HG03095 (cell line): ENCODE measurements at regions not wholly inside any gene's neighbourhood (a gene's known extent, or its start where the extent isn't known, plus 50 kb on each side); places are given as distances from the start of the nearest gene placed in this dataset.
"Not testable (repeated sequence)": the region's sequence is repeated elsewhere in the genome, so short reads cannot be mapped to it uniquely, and the experiment has no call there.

Experiments used
- ATAC-seq: cut with Tn5 transposase; IDR thresholded peaks from one replicate; pipeline ENCODE4 v1.9.1; 2021; ENCODE audit warnings: moderate library complexity; ENCODE audit not compliant: unreplicated experiment

GRCh38 chr14:37974421-37974820 is 233.3 kb upstream of the SSTR1 start:
- no peak for ATAC-seq

DNA sequence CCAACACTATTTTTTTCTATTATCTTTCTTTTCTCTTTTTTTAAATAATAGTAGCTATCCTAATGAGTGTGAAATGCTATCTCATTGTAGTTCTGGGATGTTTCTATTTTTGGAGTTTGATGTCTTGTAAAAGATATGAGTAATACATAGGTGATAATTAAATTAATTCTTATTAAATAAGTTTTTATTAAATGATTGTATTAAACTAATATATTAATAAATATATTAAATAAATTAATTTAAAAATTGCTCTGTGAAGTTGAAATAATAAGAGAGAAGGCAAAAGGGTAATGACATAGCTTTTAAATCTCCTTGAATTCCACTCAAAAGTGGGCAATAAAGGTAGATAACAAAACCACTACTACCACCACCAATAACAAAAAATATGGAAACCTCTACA is 230.2 kb upstream of the SSTR1 start:
- ATAC-seq: no peak

GRCh38 chr14:37985826-37986470 is 221.8 kb upstream of the SSTR1 start:
- ATAC-seq: no peak

- ATAC-seq: no peak
Measured at GRCh38 chr14:37988472-37988871, 219.2 kb upstream of the SSTR1 start.

- no peak for ATAC-seq
Measured at GRCh38 chr14:37991027-37991426, 216.7 kb upstream of the SSTR1 start.

DNA sequence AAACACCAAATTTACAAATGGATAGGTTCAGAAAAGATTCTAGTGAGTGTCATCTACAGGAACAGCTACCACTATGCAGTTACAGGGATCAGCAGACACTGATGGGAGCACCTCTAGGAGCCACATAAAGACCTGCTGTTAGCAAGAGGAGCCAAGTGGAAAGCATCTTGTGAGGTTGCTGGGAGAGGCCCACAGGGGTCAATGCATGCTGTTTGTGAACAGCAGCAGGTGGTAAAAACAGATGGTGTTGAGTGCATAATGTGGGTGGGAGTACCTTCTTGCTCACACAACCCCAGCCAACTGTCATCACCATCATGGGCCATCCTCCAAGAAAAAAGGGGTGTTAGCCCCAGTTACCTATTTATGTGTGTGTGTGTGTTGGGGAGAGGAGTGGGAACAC is 215.2 kb upstream of the SSTR1 start:
- no peak for ATAC-seq

DNA sequence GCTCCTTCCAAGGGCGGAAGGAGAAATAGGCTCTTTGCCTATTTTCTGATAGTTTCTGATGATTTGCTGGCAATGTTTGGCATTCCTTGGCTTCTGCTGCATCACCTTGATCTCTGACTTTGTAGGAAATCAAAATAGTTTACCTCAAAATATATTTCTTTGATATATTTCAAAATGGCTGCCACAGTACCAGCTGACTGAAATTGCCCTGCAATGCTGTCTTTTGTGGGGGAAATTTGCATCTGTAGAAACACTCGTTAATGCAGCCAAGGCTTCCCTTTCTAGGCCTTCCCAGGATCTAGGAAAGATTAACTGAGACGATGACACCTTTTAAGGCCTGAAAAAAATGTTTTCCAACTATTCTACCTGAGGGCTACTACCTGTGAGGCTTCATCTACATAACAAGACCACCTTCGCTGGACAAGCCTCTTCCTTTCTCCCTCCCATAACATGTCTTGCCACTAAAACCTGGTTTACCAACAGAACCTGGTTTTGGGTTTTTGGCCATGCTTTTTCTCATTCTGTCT is 212.8 kb upstream of the SSTR1 start:
- ATAC-seq: no peak

- ATAC-seq: no peak
Measured at GRCh38 chr14:37997017-37997416, 210.7 kb upstream of the SSTR1 start.

DNA sequence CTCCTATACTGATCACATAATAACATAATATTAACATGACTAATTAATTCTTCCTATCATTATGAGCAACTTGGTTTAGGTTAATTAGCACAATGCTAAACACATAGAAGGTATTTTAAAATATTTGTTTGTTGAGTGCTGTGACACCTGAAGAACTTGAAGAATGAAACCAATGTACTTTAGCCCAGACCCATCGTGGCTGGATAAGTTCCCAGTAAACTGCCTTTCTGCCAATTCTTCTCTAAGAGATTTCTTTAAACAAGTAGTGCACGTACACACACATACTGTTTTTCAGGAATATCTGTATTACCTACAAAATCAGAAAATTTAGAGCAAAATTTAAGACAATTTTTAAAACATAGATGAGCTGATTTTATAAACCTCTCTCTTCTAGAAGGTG is 207.4 kb upstream of the SSTR1 start:
- no peak for ATAC-seq

DNA sequence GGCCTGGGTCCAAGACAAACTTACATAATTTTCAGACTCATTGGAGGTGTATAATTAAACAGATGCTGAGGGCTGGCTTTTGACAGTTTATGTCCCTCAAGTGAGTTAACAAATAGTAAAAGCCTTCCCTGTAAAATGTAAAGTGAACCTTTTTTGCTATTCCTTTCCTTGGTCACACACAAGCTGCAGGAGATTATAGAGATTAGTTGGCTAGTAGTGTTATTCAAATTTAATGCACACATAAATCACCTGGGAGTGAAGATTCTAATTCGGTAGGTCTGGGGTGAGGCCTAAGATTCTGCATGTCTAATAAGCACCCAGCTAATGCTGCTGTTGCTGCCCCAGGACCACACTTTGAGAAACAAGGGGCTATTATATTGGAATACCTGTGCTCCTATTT is 206.2 kb upstream of the SSTR1 start:
- ATAC-seq: no peak

DNA sequence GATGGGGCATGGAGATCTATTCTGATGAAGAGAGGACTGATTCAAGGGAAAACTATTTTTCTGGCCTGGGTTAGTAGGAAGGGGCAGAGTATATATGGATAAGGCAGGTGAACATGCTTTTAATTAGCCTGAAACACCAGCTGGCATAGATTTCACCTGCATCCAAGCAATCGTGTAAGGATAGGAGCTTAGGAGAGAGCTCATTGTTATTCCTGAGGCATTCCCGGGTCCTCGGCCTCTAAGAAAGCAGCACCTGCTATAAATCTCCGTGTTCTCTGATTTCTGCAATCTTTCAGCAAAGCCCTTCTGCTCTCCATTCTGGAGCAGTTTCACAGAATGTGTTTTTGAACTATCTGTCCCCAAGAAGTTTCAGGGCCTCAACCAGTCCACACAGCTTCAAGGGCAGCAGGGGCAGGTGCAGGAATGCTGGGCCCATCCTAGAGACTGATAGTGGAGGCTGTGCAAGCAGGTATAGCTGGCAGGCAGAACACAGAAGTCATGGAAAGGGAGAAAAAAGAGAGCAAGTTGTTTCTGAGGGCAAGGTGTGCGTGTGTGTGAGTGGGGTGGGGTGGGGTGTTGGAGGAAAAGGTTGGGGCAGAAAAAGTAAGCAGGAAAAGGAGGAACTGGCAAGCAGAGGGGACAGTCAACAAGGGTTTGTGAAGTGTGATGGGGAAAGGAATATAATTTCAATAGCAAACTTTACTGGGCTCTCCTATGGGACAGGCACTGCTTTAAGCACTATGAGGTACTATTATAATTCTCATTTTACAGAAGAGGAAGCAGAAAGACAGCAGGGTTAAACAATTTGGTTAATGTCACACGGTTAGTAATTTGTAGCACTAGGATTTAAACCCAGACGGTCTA is 203.7 kb upstream of the SSTR1 start:
- ATAC-seq: no peak

DNA sequence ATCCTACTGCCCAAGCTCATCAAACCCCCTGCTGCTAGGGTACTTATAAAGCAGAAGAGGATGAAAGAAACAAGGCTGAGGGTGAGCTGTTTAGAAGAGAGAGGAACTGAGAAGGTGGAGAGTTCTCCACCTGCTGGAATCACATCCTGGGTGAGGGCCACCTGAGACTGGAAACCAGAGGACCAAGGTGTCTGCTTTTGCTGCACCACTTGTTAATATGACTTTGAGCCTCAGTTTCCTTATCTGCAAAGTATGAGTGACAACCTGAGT is 203.2 kb upstream of the SSTR1 start:
- no peak for ATAC-seq

DNA sequence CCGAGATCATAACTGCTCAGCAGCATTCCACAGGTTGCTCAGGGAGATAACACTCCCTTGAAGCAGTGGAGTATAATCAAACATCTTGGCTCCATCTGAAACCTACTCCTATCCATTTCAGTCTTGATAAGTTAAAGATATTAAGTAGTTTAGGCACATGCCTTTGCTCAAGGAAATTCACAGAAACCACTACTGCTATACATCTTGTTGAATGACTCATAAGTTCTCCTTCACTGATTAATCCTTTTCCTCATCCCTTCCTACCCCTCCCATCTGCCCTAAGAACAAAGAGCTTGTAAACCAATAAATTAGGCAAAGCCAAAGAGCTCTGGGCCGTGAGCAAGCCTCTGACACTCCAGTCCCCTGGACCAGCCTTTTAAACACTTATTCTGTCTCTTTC is 196.5 kb upstream of the SSTR1 start:
- ATAC-seq: not testable (repeated sequence)

DNA sequence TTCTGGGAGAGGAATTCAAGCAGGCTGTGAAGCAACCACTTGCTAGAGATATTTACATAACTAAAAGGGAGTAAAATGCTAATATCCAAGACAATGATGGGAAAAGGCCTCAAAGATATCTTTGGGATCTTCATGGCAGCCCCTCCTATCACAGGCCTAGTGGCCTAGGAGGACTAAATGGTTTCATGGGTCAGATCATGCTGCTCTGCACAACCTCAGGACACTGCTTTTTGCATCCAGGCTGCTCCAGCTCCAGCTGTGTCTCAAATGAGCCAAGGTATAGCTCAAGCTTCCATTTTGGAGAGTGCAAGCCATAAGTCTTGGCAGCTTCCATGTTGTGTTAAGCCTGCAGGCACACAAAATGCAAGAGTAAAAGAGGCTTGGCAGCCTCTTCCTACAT is 195.6 kb upstream of the SSTR1 start:
- no peak for ATAC-seq

DNA sequence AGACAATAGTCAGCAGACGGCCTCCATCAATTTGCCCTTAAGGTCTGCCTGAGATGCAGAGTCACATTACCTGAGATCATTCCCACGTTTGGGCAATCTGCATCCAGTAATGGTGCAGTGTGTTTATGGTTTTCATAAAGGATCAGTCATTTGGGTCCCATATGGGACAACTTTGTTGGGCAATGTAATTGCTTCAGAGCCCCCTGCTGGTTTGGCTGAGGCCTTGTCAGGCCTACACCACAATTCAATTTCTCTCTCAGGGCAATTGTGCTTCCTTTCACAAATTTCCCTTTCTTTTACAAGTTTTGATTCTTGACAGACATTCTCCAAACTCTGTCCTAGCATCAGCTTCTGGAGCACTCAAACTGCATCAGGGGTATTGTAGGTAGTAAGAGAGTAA is 191.2 kb upstream of the SSTR1 start:
- ATAC-seq: no peak

- ATAC-seq: no peak
Measured at GRCh38 chr14:38021861-38022260, 185.8 kb upstream of the SSTR1 start.

- no peak for ATAC-seq
Measured at GRCh38 chr14:38022775-38023174, 184.9 kb upstream of the SSTR1 start.

- ATAC-seq: no peak
Measured at GRCh38 chr14:38038171-38038570, 169.5 kb upstream of the SSTR1 start.

GRCh38 chr14:38038986-38039385 is 168.7 kb upstream of the SSTR1 start:
- ATAC-seq: no peak

DNA sequence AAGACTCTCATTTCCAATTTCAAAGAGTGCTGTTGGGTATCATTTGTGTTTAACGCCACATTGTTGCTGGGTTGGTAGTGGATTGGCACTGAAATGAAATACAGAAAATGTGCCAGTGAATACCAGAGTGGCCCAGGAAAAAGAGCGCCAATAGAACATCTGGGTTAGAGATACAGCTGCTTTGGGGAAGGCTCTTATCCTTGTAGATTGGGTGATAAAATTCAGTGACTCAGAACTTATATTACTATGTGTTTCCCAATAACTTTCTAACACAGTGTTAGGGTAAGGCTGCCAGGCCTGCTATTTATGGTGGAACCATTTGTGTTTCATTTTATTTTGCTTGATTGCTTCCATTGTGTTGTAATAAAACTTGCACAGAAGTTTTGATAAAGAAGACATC is 168.2 kb upstream of the SSTR1 start:
- no peak for ATAC-seq

DNA sequence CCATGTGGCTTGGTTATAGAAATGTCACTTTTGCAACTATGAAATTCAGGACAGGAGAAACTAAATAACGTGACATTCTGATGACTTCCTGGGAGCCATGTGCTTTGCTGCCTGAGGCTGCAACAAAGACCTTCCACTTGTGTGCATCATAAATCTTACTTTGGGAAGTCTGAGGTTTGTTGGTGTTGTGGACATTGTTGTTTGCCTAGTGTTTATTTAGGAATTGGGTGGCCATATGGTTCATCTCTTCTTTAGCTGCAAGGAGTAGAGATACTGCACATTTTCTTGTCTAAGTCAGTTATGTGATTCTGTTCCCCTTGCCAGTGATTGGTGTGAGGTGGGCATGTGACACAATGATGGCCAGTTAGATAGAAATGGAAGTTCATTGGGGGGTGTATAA is 167.3 kb upstream of the SSTR1 start:
- no peak for ATAC-seq

DNA sequence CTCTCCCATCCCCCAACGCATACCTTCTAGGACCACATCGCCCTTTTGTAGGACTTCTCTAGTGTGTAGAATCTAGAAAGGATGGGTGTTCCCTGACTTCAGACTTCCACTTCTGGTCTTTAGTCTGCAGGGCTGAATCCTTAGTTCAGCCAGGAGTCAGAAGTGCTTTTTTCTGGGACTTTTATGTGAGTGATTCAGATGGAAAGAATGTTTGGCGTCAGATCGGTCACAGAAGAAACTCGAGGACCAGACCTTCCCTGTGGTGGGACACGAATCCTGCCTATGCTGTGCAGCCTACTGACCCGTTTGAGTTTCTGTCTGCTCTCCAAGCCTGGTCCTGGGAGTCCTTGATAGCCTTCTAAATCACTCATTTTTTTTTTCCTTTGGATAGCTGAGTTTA is 165.4 kb upstream of the SSTR1 start:
- no peak for ATAC-seq

DNA sequence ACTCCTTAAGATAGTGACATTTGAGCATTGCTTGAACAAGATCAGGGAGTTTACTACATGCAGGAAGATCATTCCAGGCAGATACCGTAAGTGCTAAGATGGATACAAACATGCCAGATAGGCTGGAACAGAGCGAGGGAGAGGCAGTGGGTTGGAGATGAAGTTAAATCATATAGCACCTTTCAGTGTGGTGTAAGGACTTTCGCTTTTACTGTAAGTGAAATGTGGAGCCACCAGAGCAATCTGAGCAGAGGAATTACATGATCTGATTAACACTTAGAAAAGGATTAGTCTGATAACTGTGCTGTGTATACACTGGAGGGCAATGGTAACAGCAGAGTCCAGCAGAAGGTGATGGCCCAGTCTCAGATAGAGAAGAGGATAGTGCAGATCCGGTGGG is 163.0 kb upstream of the SSTR1 start:
- no peak for ATAC-seq
